ENCODE measurements at regions not wholly inside any gene's neighbourhood (a gene's known extent, or its start where the extent isn't known, plus 50 kb on each side); places are given as distances from the start of the nearest gene placed in this dataset.
"Not testable (repeated sequence)": the region's sequence is repeated elsewhere in the genome, so short reads cannot be mapped to it uniquely, and the experiment has no call there.

DNA sequence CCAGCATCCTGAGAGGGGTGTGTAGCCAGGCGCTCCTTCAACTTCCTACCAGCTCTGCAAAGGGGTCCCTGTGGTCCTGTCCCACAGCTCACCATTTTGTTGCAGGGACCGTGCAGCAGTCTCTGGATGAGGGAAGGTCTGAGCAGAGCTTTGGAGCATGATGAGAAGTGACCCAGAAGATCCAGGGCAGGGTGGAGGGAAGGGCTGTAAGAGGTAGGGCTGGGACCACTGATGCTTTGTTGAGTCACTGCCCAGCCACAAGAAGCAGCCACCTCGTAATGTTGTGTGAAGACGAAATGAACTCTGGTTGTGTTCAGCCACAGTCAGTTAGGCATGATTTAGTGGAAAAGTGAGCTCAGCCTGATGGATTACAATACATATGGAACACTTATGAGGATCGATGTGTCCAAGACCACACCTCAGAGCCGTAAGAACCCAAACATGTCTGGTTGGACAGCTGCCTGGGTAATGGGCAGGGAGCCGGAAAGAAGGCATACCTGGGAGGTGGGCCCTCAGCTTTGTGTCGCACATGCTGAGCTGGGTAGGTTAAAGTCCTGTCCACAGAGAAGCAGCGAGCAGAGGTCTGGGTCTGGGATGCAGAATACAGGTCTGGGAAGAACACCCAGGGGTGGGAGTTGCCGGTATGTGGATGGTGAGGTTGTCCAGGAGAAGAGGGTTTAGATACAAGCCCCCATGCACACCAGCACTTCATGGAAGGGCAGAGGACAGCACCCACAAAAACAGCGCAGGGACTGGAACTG lies 250.1 kb downstream of the GADD45G start:
- in situ Hi-C loops (cut with HindIII; ENCODE audit: low pct_ligation_motif_present, low pct_unique_long_range_greater_than_20kb, low sequenced_read_pairs) = no loop called here
- DNase-seq = no peak

DNA sequence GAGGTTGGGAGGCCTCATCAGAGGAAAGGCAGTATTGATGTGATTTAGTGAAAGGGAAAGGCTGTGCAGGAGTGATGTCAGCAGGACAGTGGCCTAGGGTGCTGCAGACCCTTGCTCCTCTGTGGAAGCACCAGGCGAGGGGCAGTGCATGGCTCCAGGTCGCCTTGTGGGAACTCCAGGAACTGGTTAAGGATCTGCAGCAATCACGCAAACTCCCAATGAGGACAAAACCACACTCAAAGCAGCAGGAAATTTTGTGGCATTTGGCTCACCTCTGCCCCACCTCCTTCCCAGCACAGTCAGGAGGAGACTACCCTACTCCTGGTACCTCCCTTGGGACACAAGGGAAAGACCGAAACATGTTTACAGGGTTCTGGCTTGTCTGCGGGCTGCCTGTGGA lies 251.5 kb downstream of the GADD45G start:
- DNase-seq; in situ Hi-C loops (cut with HindIII; ENCODE audit: low pct_ligation_motif_present, low pct_unique_long_range_greater_than_20kb, low sequenced_read_pairs): not testable (repeated sequence)

DNA sequence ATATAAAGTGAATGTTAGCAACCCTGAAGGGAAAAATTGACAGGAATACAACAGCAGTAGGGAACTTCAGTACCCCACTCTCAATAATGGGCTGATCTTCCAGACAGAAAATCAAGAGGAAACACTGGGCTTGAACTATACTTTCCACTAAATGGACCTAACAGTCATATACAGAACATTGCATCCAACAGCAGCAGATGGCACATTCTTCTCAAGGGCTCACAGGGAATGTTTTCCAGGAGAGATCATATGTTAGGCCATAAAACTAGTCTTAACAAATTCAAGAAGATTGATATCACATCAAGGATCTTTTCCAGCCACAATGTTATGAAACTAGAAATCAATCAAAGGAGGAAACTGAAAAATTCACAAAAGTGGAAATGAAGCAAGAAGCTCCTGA lies 252.1 kb downstream of the GADD45G start:
- DNase-seq; in situ Hi-C loops (cut with HindIII; ENCODE audit: low pct_ligation_motif_present, low pct_unique_long_range_greater_than_20kb, low sequenced_read_pairs): not testable (repeated sequence)

DNA sequence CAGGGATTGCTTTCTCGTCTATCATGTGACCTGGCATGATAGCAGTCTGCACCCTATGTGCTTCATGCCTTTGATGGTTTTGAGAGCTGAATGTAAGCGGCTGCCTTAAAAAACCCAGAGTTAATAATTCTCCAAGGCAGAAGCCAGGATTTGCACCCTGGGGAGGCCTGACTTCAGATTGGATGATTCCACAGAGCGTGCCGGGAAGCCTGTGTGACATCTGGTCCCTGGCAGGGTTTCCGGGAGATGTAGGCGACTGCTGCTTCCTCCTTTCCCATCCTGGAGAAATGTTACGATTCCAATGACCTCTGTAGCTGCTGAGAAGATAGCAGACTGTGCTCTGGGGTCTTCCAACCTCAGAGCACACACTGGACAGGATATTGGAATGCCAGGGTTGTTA lies 255.0 kb downstream of the GADD45G start:
- DNase-seq; in situ Hi-C loops (cut with HindIII; ENCODE audit: low pct_ligation_motif_present, low pct_unique_long_range_greater_than_20kb, low sequenced_read_pairs): not testable (repeated sequence)

DNA sequence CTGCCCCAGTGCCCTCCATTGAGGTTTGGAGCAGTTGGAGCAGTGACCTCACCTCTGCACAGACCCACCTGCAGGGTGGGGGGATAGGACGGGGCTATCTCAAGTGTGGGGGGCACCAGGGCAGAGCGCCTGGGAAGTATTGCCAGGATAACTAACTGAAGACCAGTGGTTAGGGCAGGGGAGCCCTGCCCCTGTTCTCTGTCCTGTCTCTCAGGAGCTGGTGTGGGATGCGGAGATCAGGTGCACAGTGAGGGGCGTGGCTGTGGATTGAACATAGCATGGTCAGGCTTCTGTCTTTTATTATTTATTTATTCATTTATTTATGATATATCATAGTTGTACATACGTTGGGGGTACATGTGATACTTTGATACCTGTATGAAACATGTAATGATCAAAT lies 256.6 kb downstream of the GADD45G start:
- in situ Hi-C loops (cut with HindIII; ENCODE audit: low pct_ligation_motif_present, low pct_unique_long_range_greater_than_20kb, low sequenced_read_pairs); DNase-seq: not testable (repeated sequence)

DNA sequence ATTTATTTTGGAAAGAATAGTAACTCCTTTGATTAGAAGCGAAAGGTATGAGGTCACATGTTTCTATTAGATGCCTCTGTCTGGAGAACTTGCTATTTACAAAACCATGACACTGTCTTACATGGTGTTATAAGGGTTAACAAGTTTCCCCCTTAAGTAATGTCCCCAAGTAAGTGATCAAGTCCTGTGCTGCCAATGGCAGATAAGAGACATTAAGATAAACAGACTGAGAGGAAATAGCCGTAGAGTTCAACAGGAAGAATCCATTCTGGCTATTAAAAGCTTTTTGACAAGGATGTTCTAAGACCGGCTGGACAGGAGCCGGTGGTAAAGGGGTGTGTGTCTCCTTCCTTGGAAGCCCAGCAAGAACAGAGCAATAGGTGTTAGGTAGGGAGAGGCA lies 257.5 kb downstream of the GADD45G start:
- DNase-seq = no peak
- in situ Hi-C loops (cut with HindIII; ENCODE audit: low pct_ligation_motif_present, low pct_unique_long_range_greater_than_20kb, low sequenced_read_pairs) = no loop called here

DNA sequence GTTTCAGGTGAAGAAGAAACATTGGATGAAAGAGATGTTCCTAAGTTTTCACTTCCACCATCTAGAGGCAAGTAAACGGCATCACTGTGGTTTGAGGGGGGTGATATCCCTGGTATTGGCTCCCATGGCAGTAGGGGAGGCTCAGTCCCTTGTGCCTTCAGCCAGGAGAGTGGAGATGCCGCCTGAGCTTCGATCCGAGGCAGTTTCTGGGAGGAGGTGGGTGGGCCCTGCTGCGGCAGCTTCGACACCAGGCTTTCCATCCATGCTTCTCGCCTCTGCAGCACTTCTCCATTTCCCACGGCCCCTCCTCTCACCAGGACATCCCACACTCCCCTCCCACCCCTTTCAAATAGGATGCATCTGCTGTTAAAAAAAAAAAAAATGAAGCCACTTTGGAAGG lies 258.3 kb downstream of the GADD45G start:
- no peak for DNase-seq
- in situ Hi-C loops (cut with HindIII; ENCODE audit: low pct_ligation_motif_present, low pct_unique_long_range_greater_than_20kb, low sequenced_read_pairs) = no loop called here

DNA sequence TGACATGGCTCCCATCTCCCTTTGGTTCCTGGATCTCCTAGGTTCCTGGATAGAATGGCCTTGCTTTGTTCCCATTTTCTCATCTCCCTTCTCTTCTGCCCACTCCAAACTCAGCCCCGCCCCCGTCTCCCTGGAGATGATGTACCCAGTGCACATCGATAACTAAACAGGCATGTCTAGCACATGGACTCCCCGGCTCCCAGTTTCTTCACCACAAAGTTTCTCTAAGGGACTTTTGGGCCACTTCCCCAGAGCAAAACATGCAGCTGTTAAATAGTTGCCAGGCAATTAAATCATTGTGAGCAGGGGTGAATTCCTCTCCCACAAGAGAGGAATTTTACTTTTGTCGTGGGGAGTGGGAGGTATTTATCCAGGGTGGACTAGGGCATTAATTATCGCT lies 259.0 kb downstream of the GADD45G start:
- no peak for DNase-seq
- in situ Hi-C loops (cut with HindIII; ENCODE audit: low pct_ligation_motif_present, low pct_unique_long_range_greater_than_20kb, low sequenced_read_pairs) = no loop called here

DNA sequence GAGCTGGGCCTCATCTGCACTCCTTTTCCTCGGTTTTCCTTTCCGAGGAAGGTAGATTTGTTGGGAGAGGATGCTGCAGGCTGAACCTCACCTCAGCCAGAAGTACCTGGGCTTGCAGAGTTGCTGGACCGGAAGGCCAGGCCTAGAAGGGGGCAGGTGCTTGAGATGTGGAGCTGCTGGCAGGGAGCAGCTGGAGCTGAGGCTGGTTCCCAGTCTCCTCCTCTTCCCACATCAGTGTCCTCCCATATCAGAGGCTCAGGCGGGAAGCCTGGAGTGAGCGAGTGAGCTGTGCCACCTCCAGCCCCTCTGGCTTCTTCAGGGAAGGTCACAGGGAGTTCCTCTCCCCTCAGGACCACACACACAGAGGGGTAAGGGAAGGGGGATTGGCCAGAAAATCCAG lies 259.4 kb downstream of the GADD45G start:
- no peak for DNase-seq
- in situ Hi-C loops (cut with HindIII; ENCODE audit: low pct_ligation_motif_present, low pct_unique_long_range_greater_than_20kb, low sequenced_read_pairs) = no loop called here

DNA sequence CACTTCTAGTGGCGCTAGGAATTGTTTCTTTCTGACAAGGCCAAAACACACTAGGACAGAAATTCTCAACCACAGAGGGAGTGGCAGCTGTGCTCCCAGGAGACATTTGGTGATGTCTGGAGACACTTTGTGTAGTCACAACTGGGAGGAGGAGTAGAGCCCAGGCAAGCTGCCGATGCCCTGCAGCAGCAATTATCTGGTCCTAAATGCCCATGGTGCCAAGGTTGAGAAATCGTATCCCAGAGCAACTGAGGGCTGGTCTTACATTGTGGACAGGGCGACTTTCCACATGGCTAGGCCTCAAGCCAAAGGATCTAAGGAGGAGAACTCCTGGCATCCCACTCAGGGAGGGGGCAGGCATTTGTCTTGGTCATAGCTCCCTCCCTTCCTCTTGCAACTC lies 259.9 kb downstream of the GADD45G start:
- in situ Hi-C loops (cut with HindIII; ENCODE audit: low pct_ligation_motif_present, low pct_unique_long_range_greater_than_20kb, low sequenced_read_pairs) = no loop called here
- DNase-seq = no peak

DNA sequence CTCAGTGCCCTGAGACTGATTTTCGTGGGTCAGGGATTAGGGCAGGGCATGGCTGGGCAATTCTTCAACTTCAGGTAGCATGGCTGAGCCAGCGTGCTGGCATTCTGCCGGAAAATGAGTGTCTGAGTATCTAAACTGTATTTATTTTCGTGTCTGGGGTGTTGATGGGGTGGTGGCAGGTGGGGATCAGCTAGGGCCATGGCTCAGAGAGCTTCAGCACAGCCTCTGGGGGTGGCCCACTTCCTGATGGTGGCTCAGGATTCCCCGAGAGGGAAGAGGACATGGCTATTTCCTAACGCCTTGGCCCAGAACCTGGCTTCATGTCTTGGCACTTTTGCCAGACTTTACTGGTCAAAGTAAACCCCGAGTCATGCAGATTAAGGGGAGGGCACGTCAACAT lies 260.5 kb downstream of the GADD45G start:
- in situ Hi-C loops (cut with HindIII; ENCODE audit: low pct_ligation_motif_present, low pct_unique_long_range_greater_than_20kb, low sequenced_read_pairs) = no loop called here
- DNase-seq = no peak

DNA sequence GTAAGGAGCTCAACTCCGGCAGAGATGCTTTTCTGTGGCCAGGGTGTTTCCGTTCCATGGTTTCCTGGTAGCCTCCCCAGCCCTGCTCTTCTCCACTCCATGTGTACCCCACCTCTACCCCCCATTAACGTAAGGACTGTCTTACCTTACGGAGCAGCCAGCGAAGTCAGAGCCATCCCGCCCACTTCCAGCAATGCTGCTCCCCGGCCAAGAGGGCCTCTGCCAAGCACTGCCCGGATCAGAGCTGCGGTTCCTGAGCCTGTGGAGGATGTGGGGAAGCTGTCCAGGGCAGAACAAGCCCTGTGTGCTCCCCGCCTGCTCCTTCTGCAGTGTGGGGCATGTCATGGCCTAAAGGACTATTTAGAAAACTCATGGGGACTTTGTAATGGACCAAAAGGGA lies 261.2 kb downstream of the GADD45G start:
- DNase-seq = no peak
- in situ Hi-C loops (cut with HindIII; ENCODE audit: low pct_ligation_motif_present, low pct_unique_long_range_greater_than_20kb, low sequenced_read_pairs) = no loop called here

DNA sequence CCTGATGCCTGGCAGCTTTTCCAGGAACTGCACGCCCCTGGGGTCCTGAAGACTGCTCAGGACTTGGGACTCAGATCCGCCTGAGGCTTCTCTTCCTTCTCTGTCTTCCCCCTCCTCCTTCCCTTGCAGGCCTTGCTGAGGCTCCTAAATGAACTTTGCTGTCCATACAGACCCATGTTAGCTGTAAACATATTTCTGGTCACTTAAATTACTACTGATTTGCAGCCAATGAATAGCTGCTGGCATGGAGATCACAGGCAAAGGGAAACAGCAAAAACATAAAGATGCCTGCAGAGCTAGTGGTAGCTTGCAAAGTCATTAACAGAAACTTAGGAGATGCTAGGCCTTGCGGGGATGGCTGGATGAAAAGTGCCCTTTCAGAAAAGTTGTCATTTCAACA lies 261.9 kb downstream of the GADD45G start:
- no peak for DNase-seq
- in situ Hi-C loops (cut with HindIII; ENCODE audit: low pct_ligation_motif_present, low pct_unique_long_range_greater_than_20kb, low sequenced_read_pairs) = no loop called here

DNA sequence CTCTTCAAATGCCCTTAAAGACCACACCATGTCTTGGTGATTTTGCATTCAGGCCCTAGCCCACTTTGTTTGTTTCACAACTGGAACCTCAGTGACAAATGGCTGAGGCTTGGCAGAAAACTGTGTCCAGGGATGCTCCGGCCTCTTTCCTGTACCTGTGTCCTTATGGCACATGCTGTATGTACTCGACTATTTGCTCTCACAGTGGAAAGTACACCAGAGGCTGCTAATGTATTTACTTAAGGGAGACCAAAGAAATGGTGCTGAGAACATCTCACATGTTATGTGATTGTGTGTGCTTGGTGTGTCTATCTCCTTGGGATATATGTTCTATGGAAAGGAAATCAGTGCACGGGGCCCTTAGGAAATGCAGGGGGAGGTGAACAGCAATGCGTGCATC lies 263.3 kb downstream of the GADD45G start:
- DNase-seq = no peak
- in situ Hi-C loops (cut with HindIII; ENCODE audit: low pct_ligation_motif_present, low pct_unique_long_range_greater_than_20kb, low sequenced_read_pairs) = no loop called here

DNA sequence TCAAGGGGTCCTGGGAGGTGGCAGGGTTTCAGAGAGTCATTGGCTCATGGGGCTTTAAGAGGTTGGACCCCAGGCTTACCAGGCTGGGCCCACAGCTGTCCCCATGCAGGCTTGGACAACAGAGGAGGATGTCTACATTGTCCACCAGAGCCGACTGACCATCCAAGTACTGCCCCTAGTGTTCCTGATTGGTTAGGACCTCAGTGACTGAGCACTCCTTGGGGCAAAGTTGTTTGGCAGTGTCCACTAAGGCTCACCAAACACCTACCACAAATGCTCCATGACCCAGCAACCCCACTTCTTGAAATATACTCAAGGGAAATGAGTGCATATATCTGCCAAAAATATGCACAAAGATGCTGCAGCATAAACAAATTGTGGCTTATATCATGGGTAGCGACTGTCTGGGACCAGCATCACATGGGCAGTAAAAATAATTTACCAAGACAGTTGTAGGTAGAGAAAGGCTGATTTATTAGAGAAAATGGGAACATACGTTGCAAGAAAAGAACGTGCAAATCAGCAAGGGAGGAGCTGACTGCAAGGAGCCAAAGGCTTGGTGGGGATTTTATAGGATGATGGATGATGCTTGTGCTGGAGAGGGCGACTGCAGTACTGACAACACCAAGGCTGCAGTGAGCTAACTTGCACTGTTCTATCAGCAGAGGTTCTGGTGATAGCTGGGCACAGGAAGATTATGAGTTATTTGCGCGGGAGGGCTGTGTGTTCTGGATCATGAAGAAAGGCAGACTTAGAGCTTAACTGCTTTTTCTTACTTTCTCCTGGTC lies 265.2 kb downstream of the GADD45G start:
- DNase-seq = no peak
- in situ Hi-C loops (cut with HindIII; ENCODE audit: low pct_ligation_motif_present, low pct_unique_long_range_greater_than_20kb, low sequenced_read_pairs) = no loop called here

DNA sequence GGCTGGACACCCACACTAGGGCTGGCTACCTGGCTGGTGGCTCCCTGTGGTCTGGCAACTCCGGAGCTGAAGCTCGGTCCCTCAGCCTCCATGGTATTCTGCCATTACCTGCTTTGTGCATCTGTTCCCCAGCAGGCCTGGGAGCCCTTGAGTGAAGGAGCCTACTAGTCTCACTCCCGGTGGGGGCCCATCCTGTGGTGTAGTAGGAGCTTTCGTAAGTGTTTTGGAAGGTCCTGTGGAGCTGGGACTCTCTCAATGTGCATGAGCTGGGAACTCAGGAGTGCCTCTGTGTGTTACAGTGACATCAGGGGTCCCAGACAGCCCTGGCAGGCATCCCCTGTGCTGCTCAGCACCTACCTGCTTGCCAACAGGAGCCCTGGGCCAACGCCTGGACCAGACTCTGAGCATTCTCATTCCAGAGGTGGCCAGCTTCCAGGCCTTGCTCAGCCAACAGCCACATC lies 267.1 kb downstream of the GADD45G start:
- DNase-seq = no peak
- in situ Hi-C loops (cut with HindIII; ENCODE audit: low pct_ligation_motif_present, low pct_unique_long_range_greater_than_20kb, low sequenced_read_pairs) = no loop called here

DNA sequence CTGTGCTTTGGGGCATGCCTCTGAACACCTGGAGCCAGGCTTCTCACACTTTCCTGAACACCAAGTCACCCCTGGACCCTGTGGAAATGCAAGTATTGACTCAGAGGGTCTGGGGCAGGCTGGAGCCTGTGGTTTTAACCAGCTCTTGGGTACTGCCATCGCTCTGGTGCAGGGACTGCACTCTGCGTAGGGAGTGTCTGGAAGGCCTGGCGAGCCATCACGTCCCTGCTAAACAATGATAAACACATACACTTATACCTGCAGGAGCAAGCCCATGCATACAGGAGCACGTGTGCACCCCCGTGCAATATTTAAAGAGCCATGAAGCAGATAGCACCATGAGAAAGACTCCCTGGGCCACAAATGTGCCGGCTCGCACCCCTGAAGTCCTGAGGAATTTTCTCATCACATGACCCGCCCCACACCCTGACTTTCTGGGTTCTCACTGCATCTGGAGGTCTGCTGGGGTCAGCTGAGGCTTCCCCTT lies 267.7 kb downstream of the GADD45G start:
- in situ Hi-C loops (cut with HindIII; ENCODE audit: low pct_ligation_motif_present, low pct_unique_long_range_greater_than_20kb, low sequenced_read_pairs) = no loop called here
- no peak for DNase-seq

DNA sequence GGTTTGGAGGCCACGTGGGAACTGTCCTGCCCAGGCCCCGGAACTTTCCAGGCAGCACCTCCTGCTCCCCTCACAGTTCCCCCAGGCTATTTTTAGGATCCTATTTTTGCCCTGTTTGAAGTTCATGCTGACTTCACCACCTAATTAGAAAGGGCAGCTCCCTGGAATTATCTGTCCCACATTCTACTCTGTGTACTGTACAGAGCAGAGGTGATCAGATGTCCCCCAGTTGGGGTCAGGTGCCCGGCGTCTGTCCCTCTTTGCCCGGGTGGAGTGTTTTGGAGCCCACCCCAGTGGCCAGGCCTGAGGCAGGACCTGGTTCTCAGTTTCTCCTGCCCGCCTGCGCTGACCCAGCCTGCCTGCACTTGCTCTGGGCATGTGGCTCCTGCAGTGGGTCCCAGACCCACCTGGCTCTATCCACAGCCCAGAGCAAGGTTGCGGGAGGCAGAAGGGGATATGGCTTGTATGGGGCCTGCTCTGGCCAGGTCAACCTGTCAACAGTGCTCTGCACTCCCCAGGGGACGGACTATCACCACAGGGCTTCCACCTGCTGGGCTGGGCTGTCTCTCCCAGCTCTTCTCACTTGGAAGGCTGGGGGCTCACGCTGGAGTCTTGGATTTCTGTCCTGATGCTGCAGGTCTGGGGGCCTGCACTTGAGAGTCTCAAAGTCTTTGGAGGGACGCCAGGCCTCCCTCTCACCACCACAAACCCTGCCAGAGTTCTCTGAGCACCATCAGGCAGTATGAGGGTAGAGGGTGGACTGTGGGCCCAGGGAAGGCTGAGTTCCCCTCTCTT lies 268.3 kb downstream of the GADD45G start:
- no peak for DNase-seq
- in situ Hi-C loops (cut with HindIII; ENCODE audit: low pct_ligation_motif_present, low pct_unique_long_range_greater_than_20kb, low sequenced_read_pairs) = no loop called here

DNA sequence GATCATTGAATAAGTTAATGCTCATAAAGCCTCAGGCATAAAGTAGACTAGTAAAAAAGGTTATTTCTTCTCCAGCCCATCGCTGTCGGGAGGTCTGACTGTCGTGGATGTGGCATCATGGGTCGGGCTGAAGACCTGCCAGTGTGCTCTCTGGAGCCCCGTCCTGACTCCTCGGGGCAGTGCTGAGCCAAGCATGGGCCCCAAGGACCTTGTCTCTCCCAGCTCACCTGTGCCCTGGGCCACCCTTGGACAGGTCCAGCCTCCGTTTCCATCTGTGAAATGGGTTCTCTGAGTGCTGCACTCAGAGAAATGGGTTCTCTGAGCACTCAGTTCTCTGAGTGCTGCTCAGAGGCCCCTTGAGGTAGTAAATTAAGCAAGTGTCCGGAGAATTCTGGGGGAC lies 269.0 kb downstream of the GADD45G start:
- DNase-seq = no peak
- in situ Hi-C loops (cut with HindIII; ENCODE audit: low pct_ligation_motif_present, low pct_unique_long_range_greater_than_20kb, low sequenced_read_pairs) = no loop called here

All from ACHN (cell line).